CD4-positive, alpha-beta T cell treated with Interleukin-4 for 4 hours (primary cell): ENCODE measurements at regions not wholly inside any gene's neighbourhood (a gene's known extent, or its start where the extent isn't known, plus 50 kb on each side); places are given as distances from the start of the nearest gene placed in this dataset.

ENCODE experiments used
- DNase-seq: peaks from one replicate; pipeline ENCODE4 v3.0.0-alpha.2; 2020

- DNase-seq = no peak
Observed at GRCh38 chr7:46146454-46147255, 225.6 kb upstream of the IGFBP3 start.

DNA sequence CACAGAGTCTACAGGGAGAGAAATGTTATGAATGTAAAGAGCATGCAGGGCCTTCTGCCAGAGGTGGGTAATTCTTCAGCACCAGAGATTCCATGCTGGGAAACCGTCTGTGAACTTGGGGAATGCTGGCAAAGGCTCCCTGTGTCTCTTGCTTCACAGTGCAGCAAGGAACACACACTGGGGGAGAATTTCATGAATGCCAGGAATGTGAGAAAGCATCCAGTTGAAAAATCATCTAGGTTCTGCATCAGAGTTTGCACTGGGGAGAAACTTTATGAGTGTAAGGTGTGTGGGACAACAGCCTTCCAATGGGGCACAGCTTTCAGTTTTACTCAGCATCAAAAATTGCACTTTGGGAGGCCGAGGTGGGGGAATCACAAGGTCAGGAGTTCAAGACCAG is 224.3 kb upstream of the IGFBP3 start:
- no peak for DNase-seq

- no peak for DNase-seq
Observed at GRCh38 chr7:46143949-46144917, 223.2 kb upstream of the IGFBP3 start.

DNA sequence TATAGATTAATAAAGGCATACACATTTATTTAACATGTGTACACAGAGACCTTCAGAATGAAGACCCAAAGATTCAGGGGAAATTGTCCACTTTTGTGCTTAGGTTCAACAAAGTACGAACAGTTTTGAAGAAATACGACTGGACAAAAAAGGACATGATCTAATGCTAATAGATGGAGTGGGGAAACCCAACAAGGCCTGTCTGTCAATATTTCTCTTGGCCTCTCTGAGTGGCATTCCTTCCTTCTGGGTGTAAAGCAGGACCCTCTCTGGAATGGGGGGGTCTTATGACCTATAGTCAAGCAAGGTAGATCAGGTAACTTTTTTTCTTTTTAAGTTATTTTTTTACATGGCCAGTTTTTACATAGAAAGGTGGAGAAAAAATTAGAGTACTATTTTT is 222.3 kb upstream of the IGFBP3 start:
- no peak for DNase-seq

DNA sequence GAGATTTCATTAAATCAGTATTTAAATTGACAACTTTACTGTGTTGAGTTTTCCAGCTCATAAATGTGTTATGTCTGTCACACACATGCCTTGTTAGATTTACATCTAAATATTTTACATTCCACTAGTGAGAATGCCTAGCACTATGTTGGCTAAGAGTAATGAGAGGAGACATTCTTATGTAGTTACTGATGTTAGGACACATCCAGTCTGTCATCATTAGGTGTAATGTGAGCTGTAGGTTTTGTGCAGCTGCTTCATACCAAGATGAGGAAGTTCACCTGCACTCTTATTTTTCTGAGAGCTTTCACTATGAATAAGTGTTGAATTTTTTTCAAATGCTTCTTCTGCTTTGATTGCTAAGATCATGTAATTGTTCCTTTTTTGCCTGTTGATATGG is 218.0 kb upstream of the IGFBP3 start:
- DNase-seq = no peak

GRCh38 chr7:46137725-46138124 is 216.7 kb upstream of the IGFBP3 start:
- no peak for DNase-seq

DNA sequence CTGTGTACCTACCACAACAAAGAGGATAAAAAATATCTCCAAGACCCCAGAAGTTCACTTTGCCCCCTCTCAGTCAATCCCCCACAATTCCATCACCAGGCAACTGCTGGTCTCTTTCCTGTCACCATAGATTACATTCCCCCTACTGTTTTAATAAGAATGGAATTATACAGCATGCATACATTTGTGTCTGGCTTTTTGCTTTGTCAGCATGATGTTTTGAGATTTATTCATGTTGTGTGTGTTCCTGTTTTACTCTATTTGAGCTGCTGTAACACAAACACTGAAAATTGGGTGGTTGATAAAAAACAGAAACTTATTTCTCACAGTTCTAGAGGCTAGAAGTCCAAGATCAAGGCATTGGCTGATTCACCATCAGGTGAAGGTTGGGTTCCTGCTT is 214.5 kb upstream of the IGFBP3 start:
- DNase-seq = no peak

GRCh38 chr7:46134795-46135194 is 213.7 kb upstream of the IGFBP3 start:
- DNase-seq = no peak

DNA sequence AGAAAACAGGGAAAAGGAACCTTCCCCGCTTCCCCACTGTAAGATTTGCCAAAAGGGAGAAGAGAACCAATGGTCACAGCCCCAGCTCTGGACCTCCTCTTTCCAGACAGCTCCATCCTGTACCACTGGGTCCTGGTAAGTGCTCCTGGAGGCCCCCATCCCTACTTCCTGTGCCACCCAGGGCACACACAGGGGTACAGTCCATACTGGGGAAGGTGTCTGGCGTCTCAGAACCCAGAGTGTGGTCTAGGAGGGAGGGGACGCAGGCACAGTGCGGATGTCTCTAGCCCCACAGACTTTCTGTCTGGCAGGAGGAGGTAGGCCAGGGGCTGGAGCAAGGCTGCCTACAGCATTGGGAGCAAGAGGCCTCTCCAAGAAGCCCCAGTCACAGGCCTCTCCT is 213.3 kb upstream of the IGFBP3 start:
- no peak for DNase-seq

DNA sequence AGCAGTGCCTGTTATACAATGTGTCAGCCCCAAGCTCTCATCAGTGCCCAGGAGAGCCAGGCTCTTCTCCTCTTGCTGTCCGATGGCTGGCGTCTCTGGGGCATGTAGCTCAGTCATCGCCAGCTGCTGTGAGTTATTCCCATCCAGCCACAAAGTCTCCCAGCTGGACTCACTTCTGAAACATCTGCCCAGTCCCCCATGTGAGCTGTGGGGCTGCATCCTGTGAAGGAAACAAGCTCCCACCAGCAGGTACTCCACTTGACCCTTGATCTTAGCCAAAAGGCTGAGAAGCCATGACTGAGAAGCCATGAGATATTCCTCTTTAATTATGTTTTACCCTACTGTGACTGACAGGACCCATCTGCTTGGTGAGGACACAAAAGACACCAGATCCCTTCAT is 212.7 kb upstream of the IGFBP3 start:
- DNase-seq = no peak

DNA sequence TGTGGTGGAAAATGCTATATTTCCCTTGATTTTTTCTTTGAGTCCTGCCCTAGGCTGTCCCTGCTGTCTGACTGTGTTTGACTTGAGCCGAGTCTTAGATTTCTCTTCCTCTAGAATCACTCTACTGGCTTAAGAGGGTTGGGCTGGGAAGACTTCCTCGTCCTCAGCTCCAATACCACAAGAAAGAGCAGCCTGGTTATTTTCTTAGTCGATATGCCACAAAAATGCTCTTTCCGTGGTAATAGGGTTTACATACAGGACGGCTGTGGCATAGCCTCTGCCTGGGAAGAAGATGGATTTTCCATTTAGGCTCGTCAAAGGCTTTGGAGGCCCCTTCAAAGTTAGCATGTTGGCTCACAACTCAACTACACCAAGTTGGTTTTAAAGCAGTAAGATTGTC is 212.0 kb upstream of the IGFBP3 start:
- DNase-seq = no peak

- no peak for DNase-seq
Observed at GRCh38 chr7:46131916-46132795, 211.1 kb upstream of the IGFBP3 start.

- no peak for DNase-seq
Observed at GRCh38 chr7:46129831-46130230, 208.8 kb upstream of the IGFBP3 start.

GRCh38 chr7:46127814-46128213 is 206.7 kb upstream of the IGFBP3 start:
- no peak for DNase-seq

DNA sequence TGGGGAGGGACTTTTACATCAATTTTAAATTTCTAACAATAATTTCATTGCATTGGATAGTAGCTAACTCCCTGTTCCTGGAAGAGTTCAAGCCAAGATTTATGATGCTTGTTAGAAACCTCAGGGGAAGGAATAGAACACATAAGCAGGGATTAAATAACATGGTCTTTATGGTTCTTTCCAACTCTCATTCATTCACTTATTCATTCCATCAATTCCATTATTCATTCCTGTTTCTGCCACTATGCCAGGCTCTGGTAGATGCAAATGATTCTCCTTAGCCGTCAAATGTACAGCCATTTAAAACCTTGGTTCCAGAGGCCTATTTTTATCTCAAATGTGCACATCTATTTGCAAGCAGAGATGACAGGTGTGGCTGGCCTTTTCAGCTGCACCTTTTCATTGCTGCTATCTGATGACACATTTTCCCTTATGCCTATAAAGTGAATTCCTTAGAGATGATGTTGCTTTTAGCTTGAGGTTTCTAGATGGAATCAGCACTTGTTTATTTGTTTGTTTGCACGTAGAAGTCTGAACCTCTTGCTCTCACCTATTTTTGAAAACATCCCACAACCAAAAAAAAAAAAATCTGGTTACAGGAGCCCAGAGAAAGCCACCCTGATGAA is 205.7 kb upstream of the IGFBP3 start:
- DNase-seq = no peak

- no peak for DNase-seq
Observed at GRCh38 chr7:46123756-46124343, 202.8 kb upstream of the IGFBP3 start.

DNA sequence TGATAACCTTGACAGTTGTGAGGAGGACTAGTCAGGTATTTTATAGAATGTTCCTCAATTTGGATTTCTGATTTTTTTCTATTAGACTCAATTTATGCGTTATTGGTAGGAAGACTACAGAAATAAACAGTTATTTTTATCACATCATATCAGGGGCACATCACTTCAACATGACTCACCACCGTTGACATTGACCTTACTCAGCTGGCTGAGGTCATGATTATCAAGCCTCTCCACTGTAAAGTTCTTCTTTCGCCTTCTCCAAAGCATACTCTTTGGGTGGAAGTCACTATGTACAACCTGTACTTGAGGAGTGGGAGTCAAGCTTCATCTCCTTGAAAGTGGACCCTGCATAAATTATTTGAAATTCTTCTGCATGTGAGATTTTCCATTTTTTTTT is 194.3 kb upstream of the IGFBP3 start:
- DNase-seq = no peak

- no peak for DNase-seq
Observed at GRCh38 chr7:46109437-46109836, 188.4 kb upstream of the IGFBP3 start.

- no peak for DNase-seq
Observed at GRCh38 chr7:46108272-46108671, 187.2 kb upstream of the IGFBP3 start.

DNA sequence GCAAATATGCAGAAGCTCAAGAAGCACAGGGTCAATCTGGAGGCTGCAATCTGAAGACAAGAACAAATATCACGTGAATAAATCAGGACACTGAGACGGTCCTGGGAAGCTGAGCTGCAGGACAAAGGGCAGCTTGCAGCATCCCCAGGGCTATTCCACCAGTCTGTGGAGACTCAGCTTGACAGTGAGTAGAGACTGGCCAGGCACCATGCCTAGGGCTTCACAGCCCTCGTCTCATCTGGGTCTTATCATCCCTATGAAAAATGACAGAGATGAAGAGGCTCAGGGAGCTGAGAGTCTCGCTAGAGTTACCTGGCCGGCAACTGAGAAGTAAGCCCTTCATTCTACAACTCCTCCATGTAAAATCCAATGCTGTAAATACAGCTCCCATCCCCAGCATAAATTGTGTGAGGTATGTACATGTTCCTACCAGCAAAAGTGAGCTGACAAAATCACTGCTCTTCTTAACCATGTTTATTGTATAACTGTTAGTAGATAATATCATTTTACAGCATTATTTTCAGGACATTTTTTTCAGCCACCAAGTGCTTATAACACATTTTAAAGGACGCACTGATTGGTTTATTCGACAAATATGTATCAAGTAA is 186.6 kb upstream of the IGFBP3 start:
- DNase-seq = no peak

DNA sequence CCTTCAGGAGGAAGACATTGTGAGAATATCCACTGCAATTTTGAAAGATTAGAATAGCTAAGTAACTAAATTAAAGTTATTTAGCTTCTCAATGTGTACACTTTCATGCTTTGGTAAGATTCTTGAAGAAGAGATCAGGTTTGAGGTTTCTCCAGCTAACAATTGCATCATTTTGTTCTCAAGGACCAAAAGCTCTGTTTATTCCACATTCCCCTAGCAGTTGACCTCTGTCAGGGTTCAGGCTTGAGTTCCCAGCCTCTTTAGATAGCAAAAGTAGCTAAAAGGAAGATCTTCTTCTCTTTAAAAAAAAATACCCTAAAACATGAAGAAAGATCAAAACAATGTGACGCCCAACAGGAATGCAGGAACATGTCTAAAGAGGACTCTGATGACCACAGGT is 179.4 kb upstream of the IGFBP3 start:
- no peak for DNase-seq

GRCh38 chr7:46099076-46099475 is 178.0 kb upstream of the IGFBP3 start:
- DNase-seq = no peak
